ENCODE measurements at regions not wholly inside any gene's neighbourhood (a gene's known extent, or its start where the extent isn't known, plus 50 kb on each side); places are given as distances from the start of the nearest gene placed in this dataset.

DNA sequence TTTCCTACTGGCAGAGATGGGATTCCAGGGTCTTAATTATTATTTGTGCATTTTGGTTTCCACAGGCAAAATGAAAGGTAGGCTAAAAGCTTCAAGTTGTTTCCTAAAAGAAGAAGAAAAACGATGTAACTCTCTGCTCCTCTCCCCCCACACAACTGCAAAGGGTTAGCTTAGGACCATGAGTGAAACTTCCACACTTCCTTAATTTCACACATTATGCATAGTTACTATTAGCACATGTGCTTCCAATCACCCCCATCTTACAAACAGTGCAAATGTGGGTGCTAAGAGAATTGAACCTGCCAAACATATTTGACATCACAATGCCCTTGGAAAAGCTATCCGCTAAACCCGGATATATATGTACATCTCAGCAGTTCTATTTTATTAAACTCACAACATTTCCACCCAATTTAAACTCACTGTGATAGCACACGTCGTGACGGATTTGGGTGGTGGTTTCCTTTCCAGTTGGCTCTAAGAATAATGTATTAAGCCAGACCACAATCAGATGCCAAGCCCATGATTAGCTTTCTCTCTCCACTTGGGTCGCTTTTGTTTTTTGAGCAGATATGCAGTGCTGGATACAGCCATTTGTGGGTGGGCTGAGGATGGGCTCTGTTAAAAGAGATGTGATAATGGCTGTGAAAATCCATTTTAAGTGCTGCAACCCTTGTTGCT, 245.0 kb upstream of the POU2AF2 start:
- Histone ChIP-seq H3K36me3 (no peaks in the 10 kb centered on the region), H3K27me3 (no peaks in the 10 kb centered on the region), H3K4me1 (ENCODE audit: insufficient read depth) (no peaks in the 10 kb centered on the region), H3K9me3 (no peaks in the 10 kb centered on the region), H3K4me3 (no peak overlapping the region), H3K27ac (no peak overlapping the region)
- intact Hi-C loops (cut with DNase I), result loop anchor here in 1 of 4 donors (1.0 kb wide), 1 partner anchor 12 kb away; no protein-coding TSS in a partner anchor
- TF ChIP-seq POLR2A (IDR thresholded peaks at IDR 0.05) (no peak), EP300 (IDR thresholded peaks at IDR 0.05) (no peak)
- TF ChIP-seq, protein P1, sequence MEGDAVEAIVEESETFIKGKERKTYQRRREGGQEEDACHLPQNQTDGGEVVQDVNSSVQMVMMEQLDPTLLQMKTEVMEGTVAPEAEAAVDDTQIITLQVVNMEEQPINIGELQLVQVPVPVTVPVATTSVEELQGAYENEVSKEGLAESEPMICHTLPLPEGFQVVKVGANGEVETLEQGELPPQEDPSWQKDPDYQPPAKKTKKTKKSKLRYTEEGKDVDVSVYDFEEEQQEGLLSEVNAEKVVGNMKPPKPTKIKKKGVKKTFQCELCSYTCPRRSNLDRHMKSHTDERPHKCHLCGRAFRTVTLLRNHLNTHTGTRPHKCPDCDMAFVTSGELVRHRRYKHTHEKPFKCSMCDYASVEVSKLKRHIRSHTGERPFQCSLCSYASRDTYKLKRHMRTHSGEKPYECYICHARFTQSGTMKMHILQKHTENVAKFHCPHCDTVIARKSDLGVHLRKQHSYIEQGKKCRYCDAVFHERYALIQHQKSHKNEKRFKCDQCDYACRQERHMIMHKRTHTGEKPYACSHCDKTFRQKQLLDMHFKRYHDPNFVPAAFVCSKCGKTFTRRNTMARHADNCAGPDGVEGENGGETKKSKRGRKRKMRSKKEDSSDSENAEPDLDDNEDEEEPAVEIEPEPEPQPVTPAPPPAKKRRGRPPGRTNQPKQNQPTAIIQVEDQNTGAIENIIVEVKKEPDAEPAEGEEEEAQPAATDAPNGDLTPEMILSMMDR (IDR thresholded peaks at IDR 0.05), result no peak
- DNase-seq, result no peak
- 50 to 63% (median 58%) methylated on average over 7 of the region's 7 CpGs for WGBS, 3 donors

DNA sequence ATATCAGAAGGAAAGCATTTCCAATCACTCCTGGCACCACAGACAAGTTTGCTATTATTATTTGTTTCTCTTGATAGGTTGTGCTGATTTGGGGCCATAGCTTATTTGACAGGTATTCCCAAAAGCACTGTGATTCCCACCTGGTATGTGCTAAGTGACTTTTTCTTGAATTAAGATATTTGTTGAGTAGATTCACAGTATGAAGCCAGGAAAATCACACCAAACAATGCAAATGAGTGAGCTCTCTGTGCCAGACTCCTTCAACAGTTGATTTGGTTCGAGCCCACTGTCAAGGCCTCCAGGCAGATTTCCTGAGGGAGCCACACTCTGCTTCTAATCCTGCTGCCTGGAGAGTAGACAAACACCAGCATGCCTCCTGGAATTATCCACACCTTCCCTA, 253.0 kb upstream of the POU2AF2 start:
- 50 to 64% (median 57%) methylated on average over 1 of the region's 1 CpG for WGBS, 3 donors
- no peak for TF ChIP-seq POLR2A (IDR thresholded peaks at IDR 0.05)
- TF ChIP-seq, protein P1 (IDR thresholded peaks at IDR 0.05), result no peak
- no peak for TF ChIP-seq EP300 (IDR thresholded peaks at IDR 0.05)
- Histone ChIP-seq H3K4me1 (ENCODE audit: insufficient read depth) (no peaks in the 10 kb centered on the region), H3K9me3 (no peaks in the 10 kb centered on the region), H3K27me3 (no peaks in the 10 kb centered on the region), H3K4me3 (no peak overlapping the region), H3K27ac (no peak overlapping the region), H3K36me3 (no peaks in the 10 kb centered on the region)
- no peak for DNase-seq
- intact Hi-C loops (cut with DNase I), result no loop called here

DNA sequence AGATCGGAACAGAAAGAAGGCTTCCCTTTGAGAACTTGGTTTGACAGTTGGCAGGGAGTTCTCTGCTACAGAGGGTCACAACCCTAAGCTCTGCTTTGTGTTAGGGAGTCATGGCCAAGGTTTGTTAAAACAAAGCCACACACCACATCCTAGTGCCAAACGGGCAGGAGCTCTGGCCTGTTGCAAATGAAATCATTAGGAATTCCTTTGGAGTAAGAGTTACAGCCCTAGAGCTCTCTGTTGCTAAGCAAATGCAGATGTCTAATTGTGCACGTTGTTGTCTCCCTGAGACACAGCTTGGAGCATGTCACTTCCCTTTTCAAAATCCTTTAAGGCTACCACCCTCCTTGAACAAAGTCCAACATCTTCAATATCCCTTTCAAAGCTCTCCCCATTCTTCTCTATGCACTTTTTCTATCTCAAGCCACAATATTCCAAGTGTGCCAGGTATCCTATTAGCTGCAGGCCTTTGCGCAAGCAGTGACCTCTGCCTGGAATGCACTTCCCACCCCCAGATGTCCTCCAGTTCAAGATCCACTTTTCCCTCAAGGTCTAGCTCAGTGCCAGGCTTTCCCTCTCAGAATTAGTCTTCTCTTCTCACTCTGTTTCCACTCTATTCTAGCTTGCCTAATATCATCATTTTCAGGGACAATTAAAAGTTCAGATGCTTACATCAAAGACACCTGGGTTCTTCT, 253.7 kb upstream of the POU2AF2 start:
- TF ChIP-seq, protein P1 (IDR thresholded peaks at IDR 0.05), result no peak
- TF ChIP-seq POLR2A (IDR thresholded peaks at IDR 0.05) (no peak), EP300 (IDR thresholded peaks at IDR 0.05) (no peak)
- H3K4me1 ChIP-seq (ENCODE audit: insufficient read depth), result no peaks in the 10 kb centered on the region
- no peaks in the 10 kb centered on the region for H3K36me3 ChIP-seq
- no peaks in the 10 kb centered on the region for H3K9me3 ChIP-seq
- no peaks in the 10 kb centered on the region for H3K27me3 ChIP-seq
- peak in 1 of 5 donors; percentile 21 for DNase-seq
- H3K4me3 ChIP-seq, result no peak overlapping the region
- 33 to 39% (median 37%) methylated on average over 4 of the region's 4 CpGs for WGBS, 3 donors
- intact Hi-C loops (cut with DNase I), result no loop called here
- H3K27ac ChIP-seq, result no peak overlapping the region

DNA sequence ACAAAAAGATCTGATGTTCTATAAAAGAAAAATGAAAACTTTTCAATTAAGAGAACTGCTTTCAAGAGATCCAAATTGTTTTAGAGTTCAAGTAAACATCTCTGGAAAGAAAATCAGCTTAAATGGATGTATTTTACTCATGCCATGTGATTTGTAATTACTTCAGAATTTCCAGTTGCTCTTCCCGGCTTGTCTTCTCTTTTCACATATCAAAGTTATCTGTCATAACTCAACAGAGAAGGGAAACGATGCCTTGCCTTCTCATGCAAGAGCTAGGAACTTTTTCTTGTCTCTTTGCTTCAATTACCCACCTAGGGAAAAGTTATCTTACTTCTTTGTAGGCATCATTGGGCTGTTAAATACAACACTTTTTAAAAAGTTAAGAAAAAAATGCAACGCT, 255.2 kb upstream of the POU2AF2 start:
- intact Hi-C loops (cut with DNase I), result no loop called here
- H3K27ac ChIP-seq, result no peak overlapping the region
- TF ChIP-seq, protein P1 (IDR thresholded peaks at IDR 0.05), result no peak
- TF ChIP-seq EP300 (IDR thresholded peaks at IDR 0.05) (no peak), POLR2A (IDR thresholded peaks at IDR 0.05) (no peak)

More for the DNA sequence above, 255.2 kb upstream of the POU2AF2 start:
- WGBS, 3 donors, result 56 to 63% (median 60%) methylated on average over 3 of the region's 3 CpGs
- DNase-seq, result no peak
- no peaks in the 10 kb centered on the region for H3K27me3 ChIP-seq
- no peak overlapping the region for H3K4me3 ChIP-seq
- no peaks in the 10 kb centered on the region for H3K36me3 ChIP-seq
- H3K4me1 ChIP-seq (ENCODE audit: insufficient read depth), result no peaks in the 10 kb centered on the region
- H3K9me3 ChIP-seq, result no peaks in the 10 kb centered on the region
